Esophagus muscularis mucosa (tissue), 4 donors: ENCODE measurements at regions not wholly inside any gene's neighbourhood (a gene's known extent, or its start where the extent isn't known, plus 50 kb on each side); places are given as distances from the start of the nearest gene placed in this dataset.

Experiments used
- DNase-seq: peaks from one replicate; pipeline ENCODE4 v3.0.0-alpha.2; 2017; ENCODE audit errors: extremely low spot score
- H3K27ac ChIP-seq, 4 donors: fragments of 200-600 bp; sonication (generic); replicated peaks in 1 of 4; 1 replicate in 3 of 4; 2 replicates in 1 of 4; pipeline ENCODE4 v1.5.1; 2016 to 2019; ENCODE audit warnings: mild to moderate bottlenecking in 1 of 4
- H3K27me3 ChIP-seq, 4 donors: fragments of 200-600 bp; sonication (generic); one replicate each; pipeline versions ENCODE4 v1.5.1 to v1.6.0; 2016 to 2019
- H3K36me3 ChIP-seq, 4 donors: fragments of 200-600 bp; sonication (generic); one replicate each; pipeline ENCODE4 v1.5.1; 2016 to 2019
- H3K4me1 ChIP-seq, 4 donors: fragments of 200-600 bp; sonication (generic); one replicate each; pipeline ENCODE4 v1.5.1; 2016 to 2019
- H3K4me3 ChIP-seq, 4 donors: fragments of 200-600 bp; sonication (generic); 1 replicate in 2 of 4; 2 replicates in 2 of 4; pipeline ENCODE4 v1.5.1; 2016 to 2019; ENCODE audit warnings: mild to moderate bottlenecking in 4 of 4, moderate library complexity in 1 of 4
- H3K9me3 ChIP-seq, 4 donors: fragments of 200-600 bp; sonication (generic); 1 replicate in 3 of 4; 2 replicates in 1 of 4; pipeline ENCODE4 v1.5.1; 2016 to 2019
- CTCF ChIP-seq, 3 experiments: fragments of 200-600 bp in 2 of 3; fragments of 450-650 bp in 1 of 3; sonication (generic) in 2 of 3; IDR thresholded peaks; one replicate each; pipeline ENCODE4 v1.5.1; 2017 to 2019; ENCODE audit warnings: antibody characterized with exemption in 3 of 3, mild to moderate bottlenecking in 2 of 3, moderate library complexity in 1 of 3
- EP300 ChIP-seq: sonication (generic); formaldehyde crosslinking; IDR thresholded peaks from one replicate; pipeline ENCODE4 v1.6.1; 2017; ENCODE audit warnings: antibody characterized with exemption
- POLR2A ChIP-seq: fragments of 450-650 bp; IDR thresholded peaks from one replicate; pipeline ENCODE4 v1.6.1; 2017; ENCODE audit warnings: antibody characterized with exemption, moderate library complexity, mild to moderate bottlenecking, low read depth
- POLR2AphosphoS5 ChIP-seq, 2 donors: sonication (generic); formaldehyde crosslinking; IDR thresholded peaks; one replicate each; pipeline ENCODE4 v1.6.1; 2017; ENCODE audit warnings: antibody characterized with exemption in 2 of 2
- WGBS: methylation state at CpG from one replicate; pipeline ENCODE4 v1.1.5; 2018; 5-methylcytosine and 5-hydroxymethylcytosine counted together
- intact Hi-C: fragments of 100-400 bp; cut with DNase I; formaldehyde crosslinking; loops from one replicate; pipeline ENCODE4 v1.15.1; 2023

GRCh38 chr6:168216117-168216516 is 103.5 kb downstream of the DACT2 start:
- WGBS: 71% methylated on average over 6 of the region's 6 CpGs
- intact Hi-C loops: no loop called here
- Histone ChIP-seq H3K9me3 (no peaks in the 10 kb centered on the region), H3K4me3 (no peak overlapping the region), H3K27ac (no peak overlapping the region), H3K36me3 (no peaks in the 10 kb centered on the region), H3K27me3 (no peaks in the 10 kb centered on the region), H3K4me1 (peaks cover 0 to 26% (median 5%) of the 10 kb centered on the region in 4 donors)
- TF ChIP-seq EP300: no peak
- no peak for DNase-seq

- no peak for TF ChIP-seq EP300
- TF ChIP-seq POLR2A: no peak
- TF ChIP-seq POLR2AphosphoS5 (IDR thresholded peaks at IDR 0.05): no peak
- TF ChIP-seq CTCF (IDR thresholded peaks at IDR 0.05): no peak
- H3K27ac ChIP-seq: no peak overlapping the region
- 88% methylated on average over 23 of the region's 23 CpGs for WGBS
- no peak for DNase-seq
- no peaks in the 10 kb centered on the region for H3K27me3 ChIP-seq
- no peaks in the 10 kb centered on the region for H3K36me3 ChIP-seq
- H3K4me1 ChIP-seq: peaks cover 0 to 26% (median 5%) of the 10 kb centered on the region in 4 donors
- intact Hi-C loops: no loop called here
- H3K4me3 ChIP-seq: no peak overlapping the region
- no peaks in the 10 kb centered on the region for H3K9me3 ChIP-seq
Observed at GRCh38 chr6:168215121-168215808, 104.3 kb downstream of the DACT2 start.

GRCh38 chr6:168214586-168215104 is 104.9 kb downstream of the DACT2 start:
- intact Hi-C loops: no loop called here
- Histone ChIP-seq H3K36me3 (no peaks in the 10 kb centered on the region), H3K27ac (no peak overlapping the region), H3K4me3 (no peak overlapping the region), H3K4me1 (peaks cover 0 to 26% (median 5%) of the 10 kb centered on the region in 4 donors), H3K9me3 (no peaks in the 10 kb centered on the region), H3K27me3 (no peaks in the 10 kb centered on the region)
- no peak for DNase-seq
- WGBS: 87% methylated on average over 17 of the region's 17 CpGs
- TF ChIP-seq CTCF (IDR thresholded peaks at IDR 0.05) (no peak), POLR2AphosphoS5 (IDR thresholded peaks at IDR 0.05) (no peak), POLR2A (no peak), EP300 (no peak)

- TF ChIP-seq CTCF (IDR thresholded peaks at IDR 0.05) (no peak), EP300 (no peak), POLR2AphosphoS5 (IDR thresholded peaks at IDR 0.05) (no peak), POLR2A (no peak)
- intact Hi-C loops: no loop called here
- Histone ChIP-seq H3K9me3 (no peaks in the 10 kb centered on the region), H3K4me1 (peaks cover 0 to 19% (median 3%) of the 10 kb centered on the region in 4 donors), H3K27me3 (no peaks in the 10 kb centered on the region), H3K27ac (no peak overlapping the region), H3K4me3 (no peak overlapping the region), H3K36me3 (no peaks in the 10 kb centered on the region)
- WGBS: 93% methylated on average over 16 of the region's 16 CpGs
- DNase-seq: no peak
Observed at GRCh38 chr6:168213121-168213524, 106.5 kb downstream of the DACT2 start.

GRCh38 chr6:168212362-168212761 is 107.2 kb downstream of the DACT2 start:
- Histone ChIP-seq H3K4me3 (no peak overlapping the region), H3K27ac (no peak overlapping the region), H3K9me3 (no peaks in the 10 kb centered on the region), H3K27me3 (no peaks in the 10 kb centered on the region), H3K4me1 (peaks cover 0 to 11% (median 3%) of the 10 kb centered on the region in 4 donors), H3K36me3 (no peaks in the 10 kb centered on the region)
- intact Hi-C loops: no loop called here
- 95% methylated on average over 19 of the region's 22 CpGs for WGBS
- DNase-seq: no peak
- TF ChIP-seq CTCF (IDR thresholded peaks at IDR 0.05): no peak
- TF ChIP-seq POLR2A: no peak
- no peak for TF ChIP-seq EP300
- no peak for TF ChIP-seq POLR2AphosphoS5 (IDR thresholded peaks at IDR 0.05)
